Neural cell (in vitro differentiated cells): ENCODE measurements at regions not wholly inside any gene's neighbourhood (a gene's known extent, or its start where the extent isn't known, plus 50 kb on each side); places are given as distances from the start of the nearest gene placed in this dataset.

Experiments
- H2AFZ ChIP-seq: fragments of 200-600, 300-800 bp; sonication (generic), shearing (Covaris generic); 2 replicates; pipeline ENCODE4 v1.6.0; 2014; ENCODE audit warnings: low read depth, mild to moderate bottlenecking, antibody characterized with exemption, low read length, moderate library complexity
- H3F3A ChIP-seq: fragments of 200-600 bp; shearing (Covaris generic); 2 replicates; pipeline ENCODE4 v1.6.1; 2016; ENCODE audit warnings: mild to moderate bottlenecking, moderate library complexity, mixed read lengths, antibody characterized with exemption, low read length; ENCODE audit not compliant: insufficient read depth, poor library complexity, severe bottlenecking
- H3K27ac ChIP-seq: fragments of 200-600, 300-800 bp; sonication (generic), shearing (Covaris generic); 2 replicates; pipeline ENCODE4 v1.5.1; 2014; ENCODE audit warnings: mild to moderate bottlenecking, low read length, moderate library complexity
- H3K27me3 ChIP-seq: fragments of 300-800, 200-600 bp; sonication (generic), shearing (Covaris generic); 2 replicates; pipeline ENCODE4 v1.6.0; 2014; ENCODE audit warnings: mild to moderate bottlenecking, low read depth, low read length, moderate library complexity; ENCODE audit not compliant: insufficient read depth
- H3K36me3 ChIP-seq: fragments of 300-800, 200-600 bp; sonication (generic), shearing (Covaris generic); 2 replicates; pipeline ENCODE4 v1.5.1; 2014; ENCODE audit warnings: mild to moderate bottlenecking, antibody characterized with exemption, low read length, moderate library complexity; ENCODE audit not compliant: insufficient read depth
- H3K4me2 ChIP-seq: fragments of 300-800, 200-600 bp; sonication (generic), shearing (Covaris generic); 2 replicates; pipeline ENCODE4 v1.6.0; 2014; ENCODE audit warnings: mild to moderate bottlenecking, low read length
- H3K4me3 ChIP-seq: fragments of 300-800, 200-600 bp; sonication (generic), shearing (Covaris generic); 2 replicates; pipeline ENCODE4 v1.5.1; 2014; ENCODE audit warnings: mild to moderate bottlenecking, low read length, moderate library complexity
- H3K79me2 ChIP-seq: fragments of 200-600 bp; shearing (Covaris generic); replicated peaks from 2 replicates; pipeline ENCODE4 v1.6.0; 2014; ENCODE audit warnings: mild to moderate bottlenecking, low read length, moderate library complexity; ENCODE audit not compliant: insufficient read depth
- H3K9ac ChIP-seq: fragments of 300-800, 200-600 bp; sonication (generic), shearing (Covaris generic); 2 replicates; pipeline ENCODE4 v1.6.1; 2016; ENCODE audit warnings: mild to moderate bottlenecking, low read length, mixed read lengths
- H3K9me2 ChIP-seq: fragments of 200-600 bp; shearing (Covaris generic); 2 replicates; pipeline ENCODE4 v1.6.1; 2016; ENCODE audit warnings: mild to moderate bottlenecking, low read length, mixed read lengths; ENCODE audit not compliant: insufficient read depth
- H3K9me3 ChIP-seq: fragments of 200-600, 300-800 bp; sonication (generic), shearing (Covaris generic); 2 replicates; pipeline ENCODE4 v1.6.1; 2016; ENCODE audit warnings: mild to moderate bottlenecking, mixed run types, low read length, moderate library complexity, mixed read lengths
- H4K20me1 ChIP-seq: fragments of 200-600 bp; shearing (Covaris generic); 2 replicates; pipeline ENCODE4 v1.6.1; 2016; ENCODE audit warnings: mild to moderate bottlenecking, mixed run types; ENCODE audit not compliant: insufficient read depth
- CTCF ChIP-seq: fragments of 450-650 bp; IDR thresholded peaks from 2 replicates; pipeline ENCODE4 v1.5.1; 2014; ENCODE audit warnings: antibody characterized with exemption, mild to moderate bottlenecking, moderate library complexity; ENCODE audit not compliant: poor library complexity, severe bottlenecking
- EP300 ChIP-seq: fragments of 450-650 bp; conservative IDR thresholded peaks from 2 replicates; pipeline ENCODE4 v1.6.1; 2014; ENCODE audit warnings: antibody characterized with exemption, mild to moderate bottlenecking, moderate library complexity; ENCODE audit not compliant: poor library complexity, severe bottlenecking
- EZH2 ChIP-seq: fragments of 200-600, 300-800 bp; shearing (Covaris generic), sonication (generic); IDR thresholded peaks from 2 replicates; pipeline ENCODE4 v1.6.1; 2014; ENCODE audit warnings: antibody characterized with exemption, low read length, borderline replicate concordance, mild to moderate bottlenecking; ENCODE audit not compliant: insufficient read depth, poor library complexity, severe bottlenecking
- MXI1 ChIP-seq: fragments of 450-650 bp; conservative IDR thresholded peaks from 2 replicates; pipeline ENCODE4 v1.6.1; 2014; ENCODE audit warnings: antibody characterized with exemption, mild to moderate bottlenecking; ENCODE audit not compliant: poor library complexity, severe bottlenecking
- POLR2AphosphoS5 ChIP-seq: IDR thresholded peaks from 2 replicates; pipeline ENCODE4 v1.6.1; 2012
- RAD21 ChIP-seq: fragments of 450-650 bp; conservative IDR thresholded peaks from 2 replicates; pipeline ENCODE4 v1.6.1; 2014; ENCODE audit warnings: antibody characterized with exemption, mild to moderate bottlenecking, moderate library complexity
- REST ChIP-seq: IDR thresholded peaks from 2 replicates; pipeline ENCODE4 v1.6.1; 2012; ENCODE audit warnings: borderline replicate concordance
- SMC3 ChIP-seq: fragments of 450-650 bp; conservative IDR thresholded peaks from 2 replicates; pipeline ENCODE4 v1.6.1; 2014; ENCODE audit warnings: antibody characterized with exemption, mild to moderate bottlenecking, moderate library complexity; ENCODE audit not compliant: poor library complexity
- TAF1 ChIP-seq: IDR thresholded peaks from 2 replicates; pipeline ENCODE4 v1.6.1; 2012; ENCODE audit warnings: low read depth

DNA sequence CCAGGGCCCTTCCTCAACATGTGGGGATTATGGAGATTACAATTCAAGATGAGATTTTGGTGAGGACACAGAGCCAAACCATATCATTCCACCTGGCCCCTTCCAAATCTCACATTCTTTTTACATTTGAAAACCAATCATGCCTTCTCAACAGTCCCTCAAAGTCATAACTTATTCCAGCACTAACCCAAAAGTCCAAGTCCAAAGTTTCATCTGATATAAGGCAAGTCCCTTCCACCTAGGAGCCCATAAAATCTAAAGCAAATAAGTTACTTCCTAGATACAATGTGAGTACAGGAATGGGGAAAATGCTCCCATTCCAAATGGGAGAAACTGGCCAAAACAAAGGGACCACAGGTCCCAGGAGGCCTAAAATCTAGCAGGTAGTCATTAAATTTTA, 309.5 kb upstream of the SLITRK3 start:
- Histone ChIP-seq H3K27me3 (no peaks in the 10 kb centered on the region), H3K4me3 (no peak overlapping the region)

GRCh38 chr3:165504554-165504953, 308.4 kb upstream of the SLITRK3 start:
- no peaks in the 10 kb centered on the region for H3K36me3 ChIP-seq
- no peaks in the 10 kb centered on the region for H3K27me3 ChIP-seq
- H3K27ac ChIP-seq: no peak overlapping the region
- no peak overlapping the region for H3K4me2 ChIP-seq
- no peak overlapping the region for H2AFZ ChIP-seq
- TF ChIP-seq SMC3 (no peak), RAD21 (no peak), EP300 (no peak), POLR2AphosphoS5 (no peak), EZH2 (no peak), CTCF (no peak), MXI1 (no peak), TAF1 (no peak), REST (no peak)
- no peaks in the 10 kb centered on the region for H4K20me1 ChIP-seq
- no peak overlapping the region for H3K9ac ChIP-seq
- no peaks in the 10 kb centered on the region for H3K9me3 ChIP-seq
- H3K79me2 ChIP-seq: no peaks in the 10 kb centered on the region
- H3F3A ChIP-seq: no peaks in the 10 kb centered on the region
- H3K9me2 ChIP-seq: no peaks in the 10 kb centered on the region
- H3K4me3 ChIP-seq: no peak overlapping the region

More for the DNA sequence above, 309.5 kb upstream of the SLITRK3 start:
- Histone ChIP-seq H4K20me1 (no peaks in the 10 kb centered on the region), H3K9me3 (no peaks in the 10 kb centered on the region), H2AFZ (no peak overlapping the region), H3F3A (no peaks in the 10 kb centered on the region), H3K27ac (no peak overlapping the region), H3K36me3 (no peaks in the 10 kb centered on the region), H3K4me2 (no peak overlapping the region), H3K79me2 (no peaks in the 10 kb centered on the region), H3K9ac (no peak overlapping the region), H3K9me2 (no peaks in the 10 kb centered on the region)
- TF ChIP-seq MXI1: no peak
- no peak for TF ChIP-seq SMC3
- TF ChIP-seq CTCF: no peak
- no peak for TF ChIP-seq EZH2
- TF ChIP-seq RAD21: no peak
- no peak for TF ChIP-seq POLR2AphosphoS5
- no peak for TF ChIP-seq EP300
